SK-N-SH treated with all-trans-retinoic acid at 6 μM for 48 hours (cell line): ENCODE measurements at regions not wholly inside any gene's neighbourhood (a gene's known extent, or its start where the extent isn't known, plus 50 kb on each side); places are given as distances from the start of the nearest gene placed in this dataset.

Experiments
- CREB5 ChIP-seq: fragments of 250-450 bp; sonication (Bioruptor Pico); IDR thresholded peaks from 2 replicates; pipeline ENCODE4 v1.5.1; 2020; ENCODE audit warnings: low read depth, mild to moderate bottlenecking, moderate library complexity
- GLIS3 ChIP-seq: fragments of 250-450 bp; sonication (Bioruptor Pico); IDR thresholded peaks from 2 replicates; pipeline ENCODE4 v1.5.0; 2020; ENCODE audit warnings: mild to moderate bottlenecking, moderate library complexity
- PATZ1 ChIP-seq: fragments of 250-450 bp; sonication (Bioruptor Pico); IDR thresholded peaks from 2 replicates; pipeline ENCODE4 v1.8.0; 2020; ENCODE audit warnings: mild to moderate bottlenecking, moderate library complexity, borderline replicate concordance
- POU6F1 ChIP-seq: fragments of 250-450 bp; sonication (Bioruptor Pico); IDR thresholded peaks from 2 replicates; pipeline ENCODE4 v1.8.0; 2021; ENCODE audit warnings: low read depth, mild to moderate bottlenecking, moderate library complexity, borderline replicate concordance
- RARB ChIP-seq: fragments of 250-450 bp; sonication (Bioruptor Pico); IDR thresholded peaks from 2 replicates; pipeline ENCODE4 v1.8.0; 2021; ENCODE audit warnings: mild to moderate bottlenecking, moderate library complexity
- TOX ChIP-seq: fragments of 250-450 bp; sonication (Bioruptor Pico); IDR thresholded peaks from 2 replicates; pipeline ENCODE4 v1.8.0; 2021; ENCODE audit warnings: mild to moderate bottlenecking, moderate library complexity, borderline replicate concordance
- TSHZ2 ChIP-seq: fragments of 250-450 bp; sonication (Bioruptor Pico); IDR thresholded peaks from 2 replicates; pipeline ENCODE4 v1.5.0; 2020; ENCODE audit warnings: mild to moderate bottlenecking, moderate library complexity
- ZC3H10 ChIP-seq: fragments of 250-450 bp; sonication (Bioruptor Pico); IDR thresholded peaks from 2 replicates; pipeline ENCODE4 v1.5.1; 2021; ENCODE audit warnings: mild to moderate bottlenecking, moderate library complexity
- ZFP3 ChIP-seq: fragments of 250-450 bp; sonication (Bioruptor Pico); IDR thresholded peaks from 2 replicates; pipeline ENCODE4 v1.5.0; 2020; ENCODE audit warnings: mild to moderate bottlenecking, moderate library complexity
- ZFP30 ChIP-seq: fragments of 450-650 bp; formaldehyde crosslinking; IDR thresholded peaks from 2 replicates; pipeline ENCODE4 v1.5.0; 2022; ENCODE audit warnings: mild to moderate bottlenecking, moderate library complexity
- ZNF565 ChIP-seq: fragments of 450-650 bp; formaldehyde crosslinking; conservative IDR thresholded peaks from 2 replicates; pipeline ENCODE4 v1.5.0; 2020; ENCODE audit warnings: low read depth, mild to moderate bottlenecking, moderate library complexity
- ZNF70 ChIP-seq: fragments of 450-650 bp; formaldehyde crosslinking; IDR thresholded peaks from 2 replicates; pipeline ENCODE4 v1.5.0; 2020; ENCODE audit warnings: mild to moderate bottlenecking, moderate library complexity
- ZNF8 ChIP-seq: fragments of 450-650 bp; formaldehyde crosslinking; IDR thresholded peaks from 2 replicates; pipeline ENCODE4 v1.5.0; 2020; ENCODE audit warnings: mild to moderate bottlenecking, moderate library complexity

- no peak for TF ChIP-seq TSHZ2 (CRISPR knock-in tag)
- TF ChIP-seq ZNF8 (CRISPR knock-in tag): no peak
- TF ChIP-seq GLIS3 (CRISPR knock-in tag): no peak
- TF ChIP-seq TOX (CRISPR knock-in tag): no peak
- TF ChIP-seq PATZ1 (CRISPR knock-in tag): no peak
- no peak for TF ChIP-seq RARB (CRISPR knock-in tag)
- TF ChIP-seq ZFP3 (CRISPR knock-in tag): no peak
- no peak for TF ChIP-seq ZFP30
- no peak for TF ChIP-seq POU6F1 (CRISPR knock-in tag)
- TF ChIP-seq ZC3H10 (CRISPR knock-in tag): no peak
- TF ChIP-seq CREB5 (CRISPR knock-in tag): no peak
- no peak for TF ChIP-seq ZNF565 (CRISPR knock-in tag)
- no peak for TF ChIP-seq ZNF70
Observed at GRCh38 chr13:24052547-24053518, 107.7 kb upstream of the SPATA13 start.
